ENCODE measurements at regions not wholly inside any gene's neighbourhood (a gene's known extent, or its start where the extent isn't known, plus 50 kb on each side); places are given as distances from the start of the nearest gene placed in this dataset.

DNA sequence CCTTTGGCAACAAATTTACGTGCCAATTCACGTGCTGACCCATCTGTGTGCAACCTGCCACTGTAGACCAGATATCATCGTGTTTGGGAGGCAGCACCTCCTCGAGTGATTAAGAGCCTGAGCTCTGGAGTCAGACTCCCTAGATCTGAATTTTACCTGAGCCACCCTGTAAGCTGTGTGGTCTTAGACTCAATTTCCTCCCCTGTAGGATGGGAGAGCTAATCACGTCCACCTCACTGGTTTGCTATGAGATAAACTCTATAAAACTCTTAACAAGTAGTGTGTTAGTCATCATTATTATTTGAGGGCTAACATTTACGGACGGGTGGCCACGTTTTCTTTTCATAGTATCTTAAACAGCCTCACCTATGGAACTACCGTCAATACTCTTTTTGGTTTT lies 220.0 kb upstream of the ADAMTSL1 start:
- TF ChIP-seq, protein P1, sequence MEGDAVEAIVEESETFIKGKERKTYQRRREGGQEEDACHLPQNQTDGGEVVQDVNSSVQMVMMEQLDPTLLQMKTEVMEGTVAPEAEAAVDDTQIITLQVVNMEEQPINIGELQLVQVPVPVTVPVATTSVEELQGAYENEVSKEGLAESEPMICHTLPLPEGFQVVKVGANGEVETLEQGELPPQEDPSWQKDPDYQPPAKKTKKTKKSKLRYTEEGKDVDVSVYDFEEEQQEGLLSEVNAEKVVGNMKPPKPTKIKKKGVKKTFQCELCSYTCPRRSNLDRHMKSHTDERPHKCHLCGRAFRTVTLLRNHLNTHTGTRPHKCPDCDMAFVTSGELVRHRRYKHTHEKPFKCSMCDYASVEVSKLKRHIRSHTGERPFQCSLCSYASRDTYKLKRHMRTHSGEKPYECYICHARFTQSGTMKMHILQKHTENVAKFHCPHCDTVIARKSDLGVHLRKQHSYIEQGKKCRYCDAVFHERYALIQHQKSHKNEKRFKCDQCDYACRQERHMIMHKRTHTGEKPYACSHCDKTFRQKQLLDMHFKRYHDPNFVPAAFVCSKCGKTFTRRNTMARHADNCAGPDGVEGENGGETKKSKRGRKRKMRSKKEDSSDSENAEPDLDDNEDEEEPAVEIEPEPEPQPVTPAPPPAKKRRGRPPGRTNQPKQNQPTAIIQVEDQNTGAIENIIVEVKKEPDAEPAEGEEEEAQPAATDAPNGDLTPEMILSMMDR (IDR thresholded peaks at IDR 0.05), result no peak
- TF ChIP-seq POLR2A (IDR thresholded peaks at IDR 0.05; ENCODE audit: low read depth), result no peak
